H9 (cell line): ENCODE measurements at regions not wholly inside any gene's neighbourhood (a gene's known extent, or its start where the extent isn't known, plus 50 kb on each side); places are given as distances from the start of the nearest gene placed in this dataset.

Experiments used
- DNase-seq: peaks from one replicate; pipeline ENCODE4 v3.0.0-alpha.2; 2017
- H2AFZ ChIP-seq: one replicate; pipeline ENCODE4 v1.6.1; 2013; ENCODE audit warnings: mild to moderate bottlenecking, low read length, control low read depth, moderate library complexity
- H2AK5ac ChIP-seq: 2 replicates; pipeline ENCODE4 v1.6.1; 2013; ENCODE audit warnings: low read length, control low read depth, mixed read lengths; ENCODE audit not compliant: insufficient read length
- H2BK120ac ChIP-seq: one replicate; pipeline ENCODE4 v1.6.1; 2013; ENCODE audit warnings: low read depth, mild to moderate bottlenecking, low read length, control low read depth, inconsistent platforms; ENCODE audit not compliant: poor library complexity, severe bottlenecking
- H2BK12ac ChIP-seq: 2 replicates; pipeline ENCODE4 v1.6.1; 2013; ENCODE audit warnings: low read length, control low read depth, mixed read lengths, low read depth; ENCODE audit not compliant: insufficient read length
- H2BK15ac ChIP-seq: 2 replicates; pipeline ENCODE4 v1.6.1; 2013; ENCODE audit warnings: low read depth, low read length, control low read depth
- H2BK20ac ChIP-seq: one replicate; pipeline ENCODE4 v1.6.1; 2013; ENCODE audit warnings: low read depth, mild to moderate bottlenecking, low read length, control low read depth, inconsistent platforms; ENCODE audit not compliant: poor library complexity, severe bottlenecking
- H2BK5ac ChIP-seq: 2 replicates; pipeline ENCODE4 v1.6.1; 2013; ENCODE audit warnings: low read length, control low read depth, mixed read lengths; ENCODE audit not compliant: insufficient read length
- H3K14ac ChIP-seq: 2 replicates; pipeline ENCODE4 v1.6.1; 2013; ENCODE audit warnings: low read length, control low read depth; ENCODE audit not compliant: insufficient read depth
- H3K18ac ChIP-seq: 2 replicates; pipeline ENCODE4 v1.6.1; 2013; ENCODE audit warnings: low read depth, mild to moderate bottlenecking, mixed read lengths, low read length, control low read depth; ENCODE audit not compliant: insufficient read length
- H3K23ac ChIP-seq: 2 replicates; pipeline ENCODE4 v1.6.1; 2013; ENCODE audit warnings: low read length, control low read depth, mixed read lengths, low read depth; ENCODE audit not compliant: insufficient read length
- H3K23me2 ChIP-seq: 2 replicates; pipeline ENCODE4 v1.6.1; 2013; ENCODE audit warnings: low read depth, mild to moderate bottlenecking, mixed read lengths, low read length, control low read depth; ENCODE audit not compliant: insufficient read length, poor library complexity, severe bottlenecking
- H3K27ac ChIP-seq: 2 replicates; pipeline ENCODE4 v1.5.1; 2013; ENCODE audit warnings: low read length, control low read depth, mixed read lengths, low read depth; ENCODE audit not compliant: insufficient read length
- H3K27me3 ChIP-seq: 2 replicates; pipeline ENCODE4 v1.6.1; 2013; ENCODE audit warnings: low read length, control low read depth, inconsistent platforms; ENCODE audit not compliant: insufficient read depth
- H3K4ac ChIP-seq: 2 replicates; pipeline ENCODE4 v1.6.1; 2013; ENCODE audit warnings: low read depth, mild to moderate bottlenecking, control low read depth, inconsistent platforms, low read length, moderate library complexity
- H3K4me1 ChIP-seq: 2 replicates; pipeline ENCODE4 v1.6.1; 2013; ENCODE audit warnings: low read length, control low read depth, inconsistent platforms; ENCODE audit not compliant: insufficient read depth
- H3K4me2 ChIP-seq: 2 replicates; pipeline ENCODE4 v1.6.1; 2013; ENCODE audit warnings: low read length, control low read depth, mixed read lengths; ENCODE audit not compliant: insufficient read length, insufficient read depth
- H3K56ac ChIP-seq: 2 replicates; pipeline ENCODE4 v1.6.1; 2013; ENCODE audit warnings: low read depth, mild to moderate bottlenecking, mixed read lengths, low read length, control low read depth; ENCODE audit not compliant: insufficient read length
- H3K79me1 ChIP-seq: 2 replicates; pipeline ENCODE4 v1.6.1; 2013; ENCODE audit warnings: low read depth, mild to moderate bottlenecking, moderate library complexity, low read length, control low read depth, inconsistent platforms; ENCODE audit not compliant: insufficient read depth, poor library complexity, severe bottlenecking
- H3K79me2 ChIP-seq: 2 replicates; pipeline ENCODE4 v1.6.1; 2013; ENCODE audit warnings: low read length, control low read depth, inconsistent platforms; ENCODE audit not compliant: insufficient read depth
- H3K9ac ChIP-seq: 2 replicates; pipeline ENCODE4 v1.6.1; 2013; ENCODE audit warnings: low read length, control low read depth, mixed read lengths; ENCODE audit not compliant: insufficient read length; ENCODE audit errors: extremely low read depth
- H3K9me3 ChIP-seq: one replicate; pipeline ENCODE4 v1.6.1; 2013; ENCODE audit warnings: low read depth, low read length, inconsistent platforms; ENCODE audit not compliant: control insufficient read depth
- H3T11ph ChIP-seq: one replicate; pipeline ENCODE4 v1.6.1; 2013; ENCODE audit warnings: mild to moderate bottlenecking, low read length, control low read depth, inconsistent platforms
- H4K20me1 ChIP-seq: one replicate; pipeline ENCODE4 v1.6.1; 2013; ENCODE audit not compliant: control insufficient read depth, insufficient read length, insufficient read depth
- H4K5ac ChIP-seq: 2 replicates; pipeline ENCODE4 v1.6.1; 2013; ENCODE audit warnings: low read depth, mild to moderate bottlenecking, mixed read lengths, low read length, control low read depth; ENCODE audit not compliant: insufficient read length
- H4K8ac ChIP-seq: replicated peaks from 2 replicates; pipeline ENCODE4 v1.6.1; 2013; ENCODE audit warnings: low read length, control low read depth, mixed read lengths, low read depth; ENCODE audit not compliant: insufficient read length
- H4K91ac ChIP-seq: 2 replicates; pipeline ENCODE4 v1.6.1; 2013; ENCODE audit warnings: low read depth, mild to moderate bottlenecking, moderate library complexity, mixed read lengths, low read length, control low read depth; ENCODE audit not compliant: insufficient read length
- H3K27ac Mint-ChIP-seq, 3 experiments: 2 replicates in 2 of 3; 3 replicates in 1 of 3; pipeline ENCODE4 v1.8.0; 2020 to 2021; ENCODE audit warnings: mixed read lengths in 3 of 3, mild to moderate bottlenecking in 1 of 3, moderate library complexity in 1 of 3
- H3K27me3 Mint-ChIP-seq: 2 replicates; pipeline ENCODE4 v1.8.0; 2021; ENCODE audit warnings: low read depth, mild to moderate bottlenecking, moderate library complexity, mixed read lengths
- H3K36me3 Mint-ChIP-seq, 3 experiments: 2 replicates in 2 of 3; 3 replicates in 1 of 3; pipeline ENCODE4 v1.8.0; 2020 to 2021; ENCODE audit warnings: low read depth in 3 of 3, mixed read lengths in 3 of 3; ENCODE audit not compliant: insufficient read depth in 1 of 3
- H3K4me1 Mint-ChIP-seq, 2 experiments: 2 replicates each; pipeline ENCODE4 v1.8.0; 2020; ENCODE audit warnings: mixed read lengths in 2 of 2
- H3K4me3 Mint-ChIP-seq, 2 experiments: 2 replicates in 1 of 2; 3 replicates in 1 of 2; pipeline ENCODE4 v1.8.0; 2020 to 2021; ENCODE audit warnings: mild to moderate bottlenecking in 2 of 2, mixed read lengths in 2 of 2, moderate library complexity in 1 of 2
- H3K9me3 Mint-ChIP-seq, 2 experiments: 2 replicates in 1 of 2; 3 replicates in 1 of 2; pipeline ENCODE4 v1.8.0; 2020; ENCODE audit warnings: mild to moderate bottlenecking in 2 of 2, mixed read lengths in 2 of 2, moderate library complexity in 1 of 2
- WGBS: extraction: QIAGEN DNeasy Blood & Tissue Kit; methylation state at CpG from one replicate; pipeline ENCODE4 v1.1.7; 2013; ENCODE audit warnings: missing lambda C conversion rate, low lambda C conversion rate, mixed read lengths; ENCODE audit not compliant: insufficient read length; ENCODE audit errors: extremely low coverage; 5-methylcytosine and 5-hydroxymethylcytosine counted together
- TF ChIP-seq, protein P1 (sequence below): fragments of 200-600 bp; sonication (generic); conservative IDR thresholded peaks from 3 replicates; pipeline ENCODE4 v1.8.0; 2021; ENCODE audit warnings: antibody characterized with exemption, mild to moderate bottlenecking

DNA sequence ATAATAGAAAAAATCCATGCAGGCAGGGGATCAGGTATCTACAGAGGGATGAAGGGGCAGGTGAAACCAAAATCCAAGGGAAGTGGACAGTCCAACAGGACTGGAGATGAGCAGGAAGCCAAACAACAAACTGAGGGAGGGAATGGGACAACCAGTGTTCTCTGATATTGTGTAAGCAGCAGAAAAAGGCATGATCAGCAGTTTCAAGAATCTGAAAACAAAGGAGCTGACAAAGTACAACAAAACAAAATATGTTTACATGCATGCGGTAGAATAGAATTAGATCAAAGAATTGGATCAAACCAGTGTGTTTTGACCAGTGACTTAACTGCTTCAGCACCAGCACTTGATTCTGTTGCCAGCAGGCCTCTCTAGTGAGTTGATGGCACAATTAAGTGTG lies 729.7 kb downstream of the RFPL4B start:
- DNase-seq = no peak
- Histone ChIP-seq H3K4ac (no peak overlapping the region), H4K91ac (no peak overlapping the region), H3K4me2 (no peak overlapping the region), H3K23me2 (no peaks in the 10 kb centered on the region), H4K8ac (no peak overlapping the region), H3K4me1 (no peaks in the 10 kb centered on the region), H2BK15ac (no peak overlapping the region), H3K27me3 (no peaks in the 10 kb centered on the region), H3K9me3 (no peaks in the 10 kb centered on the region), H2BK20ac (no peak overlapping the region), H3K18ac (no peak overlapping the region), H2AK5ac (no peak overlapping the region), H3T11ph (no peak overlapping the region), H2BK12ac (no peak overlapping the region), H3K79me1 (no peaks in the 10 kb centered on the region), H3K79me2 (no peaks in the 10 kb centered on the region), H4K20me1 (no peaks in the 10 kb centered on the region), H4K5ac (no peak overlapping the region), H3K56ac (no peak overlapping the region), H3K14ac (no peak overlapping the region), H3K9ac (no peak overlapping the region), H2BK120ac (no peak overlapping the region), H3K23ac (no peak overlapping the region), H2AFZ (no peak overlapping the region), H3K27ac (no peak overlapping the region), H2BK5ac (no peak overlapping the region)
- no peaks in the 10 kb centered on the region for H3K4me1 Mint-ChIP-seq
- no CpG with 5 or more reads among the region's 1 CpG for WGBS
- H3K27me3 Mint-ChIP-seq = no peaks in the 10 kb centered on the region; the same call in 1 of the 2 replicates
- no peak overlapping the region for H3K4me3 Mint-ChIP-seq
- TF ChIP-seq, protein P1, sequence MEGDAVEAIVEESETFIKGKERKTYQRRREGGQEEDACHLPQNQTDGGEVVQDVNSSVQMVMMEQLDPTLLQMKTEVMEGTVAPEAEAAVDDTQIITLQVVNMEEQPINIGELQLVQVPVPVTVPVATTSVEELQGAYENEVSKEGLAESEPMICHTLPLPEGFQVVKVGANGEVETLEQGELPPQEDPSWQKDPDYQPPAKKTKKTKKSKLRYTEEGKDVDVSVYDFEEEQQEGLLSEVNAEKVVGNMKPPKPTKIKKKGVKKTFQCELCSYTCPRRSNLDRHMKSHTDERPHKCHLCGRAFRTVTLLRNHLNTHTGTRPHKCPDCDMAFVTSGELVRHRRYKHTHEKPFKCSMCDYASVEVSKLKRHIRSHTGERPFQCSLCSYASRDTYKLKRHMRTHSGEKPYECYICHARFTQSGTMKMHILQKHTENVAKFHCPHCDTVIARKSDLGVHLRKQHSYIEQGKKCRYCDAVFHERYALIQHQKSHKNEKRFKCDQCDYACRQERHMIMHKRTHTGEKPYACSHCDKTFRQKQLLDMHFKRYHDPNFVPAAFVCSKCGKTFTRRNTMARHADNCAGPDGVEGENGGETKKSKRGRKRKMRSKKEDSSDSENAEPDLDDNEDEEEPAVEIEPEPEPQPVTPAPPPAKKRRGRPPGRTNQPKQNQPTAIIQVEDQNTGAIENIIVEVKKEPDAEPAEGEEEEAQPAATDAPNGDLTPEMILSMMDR = no peak
- no peaks in the 10 kb centered on the region for H3K9me3 Mint-ChIP-seq
- H3K36me3 Mint-ChIP-seq = no peaks in the 10 kb centered on the region
- no peak overlapping the region for H3K27ac Mint-ChIP-seq
